Femur (tissue), 1 donor: ENCODE measurements at regions not wholly inside any gene's neighbourhood (a gene's known extent, or its start where the extent isn't known, plus 50 kb on each side); places are given as distances from the start of the nearest gene placed in this dataset.
A peak's percentile ranks its signal among the peaks of the same experiment; 100 is the strongest.
"Not testable (repeated sequence)": the region's sequence is repeated elsewhere in the genome, so short reads cannot be mapped to it uniquely, and the experiment has no call there.

ENCODE experiments used
- DNase-seq: peaks from one replicate; pipeline ENCODE4 v3.0.0-alpha.2; 2017

DNA sequence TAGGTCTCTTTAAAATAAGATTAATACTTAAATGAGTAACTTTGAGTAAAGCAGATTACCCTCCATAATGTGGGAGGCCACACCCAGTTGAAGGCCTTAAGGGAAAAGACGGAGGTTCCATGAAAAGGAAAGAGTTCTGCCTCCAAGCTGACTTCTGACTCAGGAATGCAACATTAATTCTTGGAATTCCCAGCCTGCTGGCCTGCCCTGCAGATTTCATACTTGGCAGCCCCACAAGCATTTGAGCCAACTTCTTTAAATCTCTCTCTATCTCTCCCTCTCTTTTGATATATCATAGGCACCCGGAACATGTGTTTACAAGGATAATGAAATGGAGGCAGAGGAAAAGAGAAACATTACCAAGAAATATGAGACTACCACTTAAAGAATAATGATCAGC, 902.3 kb upstream of the MIR17HG start:
- peak; percentile 48 for DNase-seq

DNA sequence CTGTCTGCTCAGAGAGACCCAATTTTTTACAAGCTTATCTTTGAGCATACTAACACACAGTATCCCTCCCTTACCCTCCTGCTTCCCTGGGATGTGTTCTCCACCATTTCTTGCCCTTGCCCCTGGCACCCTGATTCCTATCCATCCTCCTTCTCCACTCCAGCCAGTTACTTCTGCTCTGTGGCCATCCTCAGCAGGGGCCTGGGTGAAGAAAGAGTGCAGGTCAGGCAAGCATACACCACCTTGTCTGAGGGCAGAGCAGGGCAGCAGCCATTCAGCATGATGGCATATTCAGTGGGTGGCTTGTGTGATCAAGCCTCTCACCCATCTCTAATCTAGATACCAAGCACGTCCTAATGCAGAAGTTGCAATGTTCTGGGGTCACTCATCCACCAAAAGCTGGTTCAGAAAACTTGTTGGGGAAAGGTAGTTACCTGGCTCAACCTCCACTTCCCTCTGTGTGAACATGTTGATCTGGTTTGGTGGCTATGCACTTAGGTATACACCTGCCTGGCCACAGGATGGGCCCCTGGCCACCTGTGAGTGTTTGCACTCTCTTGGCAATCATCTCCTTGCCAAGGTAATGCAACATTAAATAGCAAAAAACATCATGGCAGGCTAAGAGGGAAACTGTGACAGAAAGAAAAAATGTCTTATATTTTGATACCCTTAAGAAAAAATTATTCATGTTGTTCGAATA, 900.3 kb upstream of the MIR17HG start:
- no peak for DNase-seq

DNA sequence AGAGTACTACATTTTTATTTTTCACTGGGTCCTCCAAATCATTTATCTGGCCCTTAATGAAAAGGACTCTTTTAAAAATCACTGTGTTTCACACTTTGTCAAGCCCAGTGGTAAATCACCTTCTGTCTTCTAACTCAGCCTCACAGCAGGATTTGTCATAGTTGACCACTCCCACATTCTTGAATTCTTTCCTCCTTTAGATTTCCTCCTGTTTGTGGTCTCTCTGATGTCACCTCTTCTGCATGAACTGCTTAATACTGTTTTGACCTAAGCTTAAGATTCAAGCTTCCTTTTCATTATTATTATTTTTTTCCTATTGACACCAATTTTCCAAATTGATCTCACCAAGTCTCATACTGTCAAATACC, 899.8 kb upstream of the MIR17HG start:
- DNase-seq = no peak

DNA sequence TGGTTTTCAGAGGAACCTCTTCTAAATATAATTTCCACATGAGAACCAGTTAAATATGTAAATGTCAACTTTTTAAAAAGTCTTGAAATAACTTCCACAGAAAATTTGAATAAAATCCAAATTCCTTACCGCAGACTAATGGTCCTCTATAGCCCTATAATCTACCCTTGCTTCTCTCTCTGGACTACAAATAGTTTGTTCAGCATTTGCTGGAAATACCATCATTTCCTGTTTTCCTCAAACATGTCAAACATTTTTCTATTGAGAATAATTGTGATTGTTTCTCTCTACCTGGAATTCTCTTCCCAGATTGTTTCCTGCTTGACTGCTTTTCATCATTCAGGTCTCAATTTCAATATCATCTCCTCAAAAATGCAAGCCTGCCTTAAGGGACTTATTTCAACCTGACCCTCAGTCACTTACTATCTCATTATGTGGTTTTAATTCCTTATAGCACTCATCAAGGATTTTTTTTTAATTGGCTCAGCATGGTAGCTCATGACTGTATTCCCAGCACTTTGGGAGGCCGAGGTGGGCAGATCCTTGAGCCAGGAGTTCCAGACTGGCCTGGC, 898.9 kb upstream of the MIR17HG start:
- DNase-seq = no peak

DNA sequence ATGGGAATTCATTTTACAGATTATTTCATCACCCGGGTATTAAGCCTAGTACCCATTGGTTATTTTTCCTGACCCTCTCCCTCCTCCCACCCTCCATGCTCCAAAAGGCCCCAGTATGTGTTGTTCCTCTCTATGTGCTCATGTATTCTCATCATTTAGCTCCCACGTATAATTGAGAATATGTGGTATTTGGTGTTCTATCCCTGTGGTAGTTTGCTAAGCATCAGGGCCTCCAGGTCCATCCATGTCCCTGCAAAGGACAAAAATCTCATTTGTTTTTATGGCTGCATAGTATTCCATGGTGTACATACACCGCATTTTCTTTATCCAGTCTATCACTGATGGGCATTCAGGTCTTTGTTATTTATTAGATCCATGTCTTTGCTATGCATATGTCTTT, 894.1 kb upstream of the MIR17HG start:
- DNase-seq = no peak

DNA sequence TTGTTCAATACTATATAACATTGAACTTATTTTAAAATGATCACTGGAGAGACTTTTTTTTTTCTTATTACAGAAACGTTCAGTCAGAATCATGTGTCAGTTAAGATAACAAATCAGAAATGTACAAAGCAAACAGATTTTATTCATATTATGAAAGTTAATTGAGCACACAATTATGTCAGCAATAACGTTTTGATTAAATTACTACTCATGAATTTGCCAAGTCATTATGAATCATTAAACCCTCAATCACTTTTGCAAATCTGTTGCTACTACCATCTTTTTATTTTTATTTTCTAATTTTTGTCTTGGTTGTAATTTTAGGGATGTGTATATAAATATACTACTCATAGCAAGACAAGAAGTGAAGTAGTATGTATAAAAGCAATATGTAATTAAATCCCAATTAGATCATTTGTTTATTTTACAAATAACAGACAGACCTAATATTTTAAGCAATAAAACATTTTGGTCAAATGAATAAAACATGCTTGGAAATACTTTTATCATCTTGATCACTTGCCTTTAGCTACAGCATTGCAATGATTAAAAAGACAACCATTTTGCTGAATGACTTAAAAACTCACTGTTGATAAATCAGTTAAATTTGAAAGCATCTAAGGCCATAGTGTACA, 893.4 kb upstream of the MIR17HG start:
- DNase-seq = no peak

DNA sequence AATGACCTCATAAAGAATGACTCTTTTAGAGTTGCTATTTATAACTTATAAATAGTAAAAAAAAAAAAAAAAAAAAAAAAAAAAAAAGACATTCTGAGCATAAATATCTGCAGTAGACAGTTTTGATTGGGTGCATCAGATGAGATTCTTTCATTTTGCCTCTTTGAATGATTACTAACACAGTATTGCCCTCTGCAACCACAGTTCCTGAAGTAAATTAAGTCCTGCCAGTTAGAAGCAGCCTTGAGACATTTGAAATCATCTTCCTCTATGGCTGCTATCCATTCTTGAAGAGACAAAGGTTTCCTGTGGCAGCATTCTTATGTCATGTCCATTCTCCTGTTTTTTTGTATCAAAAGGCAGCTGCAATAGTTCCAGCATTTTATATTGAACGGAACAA, 892.4 kb upstream of the MIR17HG start:
- DNase-seq = no peak

DNA sequence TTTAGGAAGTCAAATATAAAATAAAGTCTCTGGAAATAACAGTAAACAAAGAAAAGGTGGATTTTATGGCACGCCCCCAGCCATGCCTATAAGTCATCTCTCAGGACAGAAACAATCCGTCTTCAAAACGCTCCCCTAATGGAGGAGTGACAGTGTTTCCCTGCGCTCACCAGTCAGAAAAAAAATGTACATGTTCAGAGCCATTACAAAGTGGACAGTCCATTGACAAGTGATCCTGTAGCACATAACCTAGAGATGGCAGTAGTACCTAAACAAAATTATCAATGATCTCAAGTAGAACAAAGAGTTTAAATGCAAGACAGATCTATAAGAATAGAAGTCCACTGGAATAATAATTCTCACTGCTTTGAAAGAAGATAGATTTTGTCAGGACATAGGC, 891.7 kb upstream of the MIR17HG start:
- DNase-seq = no peak

DNA sequence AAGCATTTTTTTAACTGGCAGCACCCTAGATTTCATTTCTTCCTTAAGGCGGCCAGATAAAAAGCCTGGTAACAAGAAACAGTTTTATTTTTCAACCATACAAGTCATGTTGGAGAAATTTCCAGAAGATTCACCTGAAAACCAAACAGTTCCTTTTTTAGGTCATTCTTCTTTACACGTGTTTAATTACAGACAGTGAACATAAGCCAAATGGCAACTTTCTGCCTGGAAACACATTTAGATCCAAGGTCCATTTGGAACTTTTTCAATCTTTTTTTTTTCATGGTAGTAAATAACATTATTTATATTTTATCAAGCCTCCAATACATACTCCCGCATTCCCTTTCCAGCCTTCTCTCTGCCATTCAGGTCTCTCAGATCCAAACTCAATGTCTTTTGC, 886.1 kb upstream of the MIR17HG start:
- DNase-seq = no peak

DNA sequence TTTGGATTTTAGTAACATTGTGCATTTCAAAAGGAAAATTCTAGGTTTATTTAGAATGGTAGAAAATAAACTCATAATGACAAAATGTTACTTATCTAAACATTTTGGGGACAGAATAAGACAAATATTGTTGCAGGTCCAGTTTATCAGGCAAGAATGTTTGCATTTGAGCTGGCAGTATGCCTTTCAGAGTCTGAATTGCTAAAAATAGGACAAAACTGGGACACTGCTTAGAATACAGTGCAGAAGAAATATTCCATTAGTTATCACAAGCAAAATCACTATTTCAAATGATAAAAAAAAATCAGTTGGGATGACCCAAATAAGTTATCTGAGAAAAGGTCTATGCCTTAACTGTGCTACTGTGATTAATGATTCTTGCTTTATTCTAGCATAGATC, 870.3 kb upstream of the MIR17HG start:
- no peak for DNase-seq

DNA sequence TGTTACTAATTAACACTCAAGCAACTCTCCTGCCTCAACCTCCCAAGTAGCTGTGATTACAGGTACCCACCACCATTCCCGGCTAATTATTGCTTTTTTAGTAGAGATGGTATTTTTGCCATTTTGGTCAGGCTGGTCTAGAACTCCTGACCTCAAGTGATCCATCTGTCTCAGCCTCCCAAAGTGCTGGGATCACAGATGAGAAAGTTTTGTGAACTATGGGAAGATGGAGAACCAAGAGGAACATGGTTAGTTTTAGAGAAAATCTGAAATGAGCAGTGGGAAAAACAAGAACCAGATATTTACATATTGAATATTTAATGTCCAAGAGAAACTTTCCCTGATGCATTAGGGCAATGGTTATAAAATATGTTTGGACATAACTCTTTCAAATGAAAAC, 863.6 kb upstream of the MIR17HG start:
- no peak for DNase-seq

DNA sequence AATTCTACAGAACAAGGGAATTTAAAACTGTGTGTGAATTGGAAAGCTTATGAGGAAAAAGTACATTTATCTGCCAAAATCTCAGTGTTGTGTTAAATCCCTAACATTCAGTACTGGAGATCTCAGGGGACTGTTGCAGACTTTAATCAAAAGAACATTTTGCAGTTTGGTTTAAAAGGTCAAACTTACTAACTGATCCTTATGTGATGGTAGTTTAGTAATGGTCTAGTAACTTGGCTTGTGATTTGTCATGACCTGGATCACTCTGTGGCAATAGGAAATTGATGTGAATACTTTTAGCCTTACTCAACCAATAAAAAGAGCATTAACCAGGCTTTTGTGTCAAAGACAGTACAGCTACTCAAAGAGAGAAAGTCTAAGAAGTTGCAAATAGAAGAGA, 862.1 kb upstream of the MIR17HG start:
- DNase-seq = no peak

DNA sequence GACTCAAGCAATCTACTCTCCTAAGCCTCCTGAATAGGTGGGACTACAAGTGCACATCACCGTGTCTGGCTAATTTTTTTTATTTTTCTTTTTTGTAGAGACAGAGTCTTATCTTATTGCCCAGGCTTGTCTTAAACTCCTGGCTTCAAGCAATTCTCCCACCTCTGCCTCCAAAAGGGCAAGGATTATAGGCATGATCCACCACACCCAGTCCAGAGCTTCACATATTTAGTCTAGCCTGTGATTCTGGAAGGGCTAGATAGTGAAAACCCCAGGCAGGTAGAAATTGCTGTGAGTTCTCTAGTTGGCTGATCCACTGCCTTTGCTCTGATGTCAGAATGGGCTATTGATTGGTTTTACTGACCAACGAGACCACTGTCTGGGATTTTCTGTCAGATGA, 854.6 kb upstream of the MIR17HG start:
- no peak for DNase-seq

DNA sequence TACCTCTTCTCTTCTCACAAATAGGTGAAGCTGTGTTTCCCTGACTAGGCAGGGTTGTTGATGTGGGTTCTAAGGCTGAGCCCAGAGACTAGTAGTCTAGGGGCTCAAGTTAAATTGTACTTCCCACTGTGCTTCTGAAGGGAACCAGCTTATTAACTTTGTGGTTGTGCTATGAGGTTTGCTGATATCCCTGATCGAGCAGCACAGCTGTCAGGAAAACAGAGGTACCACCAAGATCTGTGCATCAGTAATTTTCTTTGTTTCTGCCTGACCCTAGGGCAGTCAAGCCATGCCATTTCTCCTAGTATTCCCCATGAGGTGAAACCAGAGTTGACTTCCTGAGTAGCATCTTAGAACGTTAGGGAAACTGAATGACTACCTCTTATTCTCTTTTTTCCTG, 853.8 kb upstream of the MIR17HG start:
- no peak for DNase-seq

DNA sequence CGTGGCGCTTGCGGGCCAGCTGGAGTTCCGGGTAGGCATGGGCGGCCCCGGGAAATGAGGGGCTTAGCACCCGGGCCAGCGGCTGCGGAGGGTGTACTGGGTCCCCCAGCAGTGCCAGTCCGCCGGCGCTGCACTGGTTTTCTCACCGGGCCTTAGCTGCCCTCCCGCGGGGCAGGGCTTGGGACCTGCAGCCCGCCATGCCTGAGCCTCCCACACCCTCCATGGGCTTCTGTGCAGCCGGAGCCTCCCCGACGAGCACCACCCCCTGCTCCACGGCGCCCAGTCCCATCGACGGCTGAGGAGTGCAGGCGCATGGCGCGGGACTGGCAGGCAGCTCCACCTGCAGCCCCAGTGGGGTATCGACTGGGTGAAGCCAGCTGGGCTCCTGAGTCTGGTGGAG, 852.6 kb upstream of the MIR17HG start:
- DNase-seq = not testable (repeated sequence)

DNA sequence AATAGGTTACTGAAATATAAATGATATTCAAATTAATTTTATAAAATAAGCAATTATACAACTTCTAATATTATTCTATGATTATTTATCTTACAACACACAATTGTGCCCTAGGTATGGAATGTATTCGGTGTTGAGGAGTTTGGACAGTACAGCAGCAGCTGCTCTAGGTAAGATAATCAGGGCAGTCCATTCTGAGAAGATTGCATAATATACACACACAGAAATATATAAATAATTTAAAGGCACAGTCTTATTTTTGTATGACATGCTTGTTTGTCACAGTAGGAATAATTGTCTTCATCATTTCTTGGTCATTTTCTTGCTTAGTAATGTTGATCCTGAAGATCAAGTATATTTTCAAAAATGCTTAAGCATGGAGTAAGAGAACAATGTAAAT, 849.4 kb upstream of the MIR17HG start:
- no peak for DNase-seq

DNA sequence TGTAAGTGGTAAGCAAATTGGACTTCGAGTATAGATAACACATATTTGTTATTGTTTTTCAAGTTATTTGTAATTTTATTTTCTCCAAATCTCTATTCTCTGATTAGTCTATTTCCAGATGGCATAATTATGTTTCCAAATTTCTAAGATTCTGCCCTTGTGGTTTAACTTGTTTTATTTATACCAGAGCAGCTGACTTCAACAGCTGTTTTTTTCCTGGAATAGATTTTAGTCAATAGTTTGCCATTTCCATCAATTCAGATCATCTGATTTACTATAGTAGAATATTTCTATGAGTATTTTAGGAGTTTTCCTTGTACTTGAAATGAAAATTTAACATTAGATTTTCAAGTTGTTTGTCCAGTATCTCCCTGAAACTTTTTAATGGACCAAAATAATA, 848.7 kb upstream of the MIR17HG start:
- DNase-seq = no peak

DNA sequence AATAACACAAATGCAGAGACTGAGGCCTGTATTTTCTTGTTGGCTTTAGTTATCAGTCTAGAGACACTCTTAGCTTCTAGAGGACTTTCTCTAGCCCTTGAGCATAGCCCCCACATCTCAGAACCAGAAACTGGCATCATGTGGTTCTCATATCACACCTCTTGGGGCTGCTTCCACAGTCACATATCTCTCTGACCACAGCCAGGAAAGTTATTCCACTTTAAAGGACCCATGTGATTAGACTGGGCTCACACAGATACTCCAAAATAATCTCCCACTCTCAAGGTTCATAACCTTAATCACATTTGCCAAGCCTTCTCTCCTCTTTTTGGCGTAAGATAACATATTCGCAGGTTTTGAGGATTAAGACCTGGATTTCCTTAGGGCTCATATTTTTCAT, 846.9 kb upstream of the MIR17HG start:
- DNase-seq = no peak

DNA sequence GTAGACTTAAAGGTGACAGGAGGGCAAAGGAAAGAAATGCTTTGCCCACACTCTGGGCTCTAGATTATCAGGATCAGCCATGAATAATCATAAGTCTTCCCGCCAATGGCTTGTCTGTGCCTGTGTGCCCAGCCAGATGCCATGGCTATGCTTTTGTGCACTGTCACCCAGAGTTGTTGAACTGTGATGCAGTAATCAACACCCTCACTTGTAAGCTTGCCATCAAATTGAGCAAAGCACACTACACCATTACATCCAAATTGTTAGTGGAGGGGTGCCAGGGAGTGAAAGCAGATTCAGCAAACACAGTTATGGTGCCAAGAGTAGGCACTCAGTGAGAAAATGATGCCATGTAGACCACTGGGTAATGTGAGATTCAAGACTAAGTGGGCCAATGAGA, 845.3 kb upstream of the MIR17HG start:
- no peak for DNase-seq

DNA sequence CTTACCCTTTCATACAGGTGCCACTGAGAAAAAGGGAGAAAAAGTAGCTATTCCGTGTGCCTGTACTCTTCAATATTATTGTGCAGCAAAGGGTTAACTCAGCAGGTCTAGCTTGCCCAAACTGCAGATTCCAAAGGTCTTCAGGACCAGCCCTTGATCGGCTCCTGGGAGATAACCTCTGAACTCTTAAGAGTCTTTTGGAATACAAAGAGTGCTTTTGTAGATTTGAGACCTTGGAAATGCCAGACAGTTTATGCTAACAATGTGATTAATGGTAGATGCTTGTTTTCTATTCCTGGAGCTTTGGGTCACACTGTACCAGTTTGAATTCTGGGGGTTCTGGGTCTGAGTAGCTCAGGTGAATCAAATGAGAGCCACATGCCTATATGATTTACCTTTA, 844.7 kb upstream of the MIR17HG start:
- no peak for DNase-seq

DNA sequence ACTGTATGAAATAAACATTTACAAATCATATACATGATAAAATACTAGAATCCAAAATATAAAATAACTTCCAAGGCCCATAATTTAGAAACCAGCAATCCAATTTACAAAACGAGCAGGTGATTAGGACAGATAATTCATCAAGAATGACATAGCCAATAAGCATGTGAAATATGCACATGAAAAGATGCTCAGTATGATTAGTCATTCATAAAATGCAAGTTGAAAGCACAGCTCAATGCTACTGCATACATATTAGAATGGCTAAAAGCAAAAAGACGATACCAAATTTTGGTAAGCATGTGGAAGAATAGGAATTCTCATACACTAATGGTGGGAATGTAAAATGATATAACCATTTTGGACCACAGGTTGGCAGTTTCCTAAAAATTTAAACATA, 837.2 kb upstream of the MIR17HG start:
- DNase-seq = no peak

DNA sequence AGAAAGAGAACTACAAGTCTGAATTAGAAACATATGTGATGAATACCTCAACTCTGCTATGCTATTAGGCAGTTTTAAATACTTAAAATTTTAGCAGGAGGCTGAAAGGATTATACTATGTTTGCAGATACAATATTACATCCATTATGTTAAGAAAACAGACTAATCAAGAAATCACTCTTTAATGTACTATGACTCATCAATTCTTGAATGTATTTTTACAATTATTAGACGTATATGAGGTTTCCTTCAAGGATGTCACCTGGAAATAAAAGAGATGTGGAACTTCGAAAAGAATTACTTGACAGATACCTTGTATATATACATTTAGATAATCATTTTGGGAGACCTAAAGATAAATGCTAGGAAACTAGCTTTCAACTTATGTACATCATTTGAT, 835.6 kb upstream of the MIR17HG start:
- DNase-seq = no peak

DNA sequence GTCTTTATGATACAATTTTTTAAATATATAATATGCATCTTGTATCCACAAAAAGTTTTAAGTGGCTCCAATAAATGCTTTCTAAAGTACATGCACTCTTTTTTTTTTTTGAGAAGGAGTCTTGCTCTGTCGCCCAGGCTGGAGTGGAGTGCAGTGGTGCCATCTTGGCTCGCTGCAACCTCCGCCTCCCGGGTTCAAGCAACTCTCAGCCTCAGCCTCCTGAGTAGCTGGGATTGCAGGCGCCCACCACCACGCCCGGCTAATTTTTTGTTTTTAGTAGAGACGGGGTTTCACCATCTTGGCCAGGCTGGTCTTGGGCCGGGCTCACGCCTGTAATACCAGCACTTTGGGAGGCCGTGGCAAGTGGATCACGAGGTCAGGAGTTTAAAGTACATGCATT, 832.8 kb upstream of the MIR17HG start:
- not testable (repeated sequence) for DNase-seq

DNA sequence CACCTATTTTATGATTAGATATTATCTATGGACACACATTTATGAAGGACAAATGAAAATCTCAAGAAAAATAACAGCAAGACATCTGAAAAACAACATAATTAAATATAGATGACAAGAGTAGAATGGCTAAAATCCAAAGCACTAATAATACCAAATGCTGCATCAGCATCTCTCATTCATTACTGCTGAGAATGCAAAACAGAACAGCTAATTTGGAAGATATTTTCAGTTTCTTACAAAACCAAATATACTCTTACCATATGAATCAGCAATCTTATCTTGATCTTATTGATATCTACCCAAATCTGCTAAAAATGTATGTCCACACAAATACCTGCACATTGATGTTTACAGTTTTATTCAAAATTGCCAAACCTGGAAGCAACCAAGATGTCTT, 829.1 kb upstream of the MIR17HG start:
- no peak for DNase-seq

DNA sequence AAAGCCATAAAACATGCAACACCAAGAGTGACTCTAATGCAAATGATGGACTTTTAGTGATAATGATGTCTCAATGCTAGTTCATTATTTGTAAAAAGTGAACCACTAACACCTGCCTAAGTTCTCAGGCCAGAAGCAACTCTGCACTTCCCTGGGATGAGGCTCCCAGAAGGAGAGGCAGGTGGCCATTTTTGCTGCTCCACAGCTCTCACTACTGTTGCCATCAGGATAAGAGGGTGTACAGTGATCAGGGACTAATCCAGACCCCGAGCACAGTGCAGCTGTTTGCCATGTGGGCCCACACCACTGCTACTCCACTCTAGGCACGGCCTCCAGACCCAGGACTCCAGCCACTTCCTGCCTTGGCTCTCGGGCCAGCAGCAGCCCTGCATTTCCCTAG, 828.3 kb upstream of the MIR17HG start:
- DNase-seq = no peak
